K562 (cell line): ENCODE measurements at regions not wholly inside any gene's neighbourhood (a gene's known extent, or its start where the extent isn't known, plus 50 kb on each side); places are given as distances from the start of the nearest gene placed in this dataset.

ENCODE experiments used
- ATAC-seq: fragments of 200-7000 bp; cut with Tn5 transposase; 3 replicates; pipeline ENCODE4 v1.9.1; 2020; ENCODE audit warnings: moderate library complexity
- BruUV-seq: library from RNA; stranded (reverse); fragments of 400-500 nt; replicated peaks from 2 replicates; lab custom pipeline; 2021; lab: Mats Ljungman, UMichigan
- CTCF ChIA-PET: fragments of 300-600 bp; formaldehyde crosslinking; extraction: SDS; loops from one replicate; lab custom pipeline; 2021; ENCODE audit warnings: low intra/inter-chr PET ratio; lab: Yijun Ruan, JAX
- POLR2A ChIA-PET: fragments of 300-600, 350-650 bp; sonication (Branson Sonifier 250); formaldehyde crosslinking; extraction: SDS; loops from one replicate; lab custom pipeline; 2021; ENCODE audit warnings: antibody characterized with exemption, inconsistent platforms; lab: Yijun Ruan, JAX
- DNase-seq, 4 experiments: peaks; one replicate each; pipeline versions ENCODE4 v3.0.0 to v3.0.0-alpha.2; 2011 to 2018; ENCODE audit warnings: low spot score in 3 of 4, mixed read lengths in 3 of 4; ENCODE audit errors: extremely low read depth in 1 of 4
- FAIRE-seq: peaks from 2 replicates; lab custom pipeline; 2011; peaks lifted over from hg19 to GRCh38; lab: Jason Lieb, UNC
- H2AFZ ChIP-seq: 2 replicates; pipeline ENCODE4 v1.6.0; 2011; ENCODE audit warnings: low read depth, low read length, control low read depth, inconsistent platforms
- H3K27ac ChIP-seq: fragments of 200-600 bp; 3 replicates; pipeline ENCODE4 v1.8.0; 2011; ENCODE audit warnings: low read depth, mild to moderate bottlenecking, control low read depth, inconsistent platforms, low read length, moderate library complexity, mixed read lengths; ENCODE audit errors: extremely low read depth
- H3K27me3 ChIP-seq, 2 experiments: fragments of 300-600 bp in 1 of 2; 2 replicates in 1 of 2; 3 replicates in 1 of 2; pipeline versions ENCODE4 v1.6.0 to v1.8.0; 2011; ENCODE audit warnings: inconsistent platforms in 2 of 2, low read length in 2 of 2, mild to moderate bottlenecking in 1 of 2, mixed read lengths in 1 of 2, moderate library complexity in 1 of 2; ENCODE audit not compliant: control insufficient read depth in 2 of 2, insufficient read depth in 2 of 2
- H3K36me3 ChIP-seq: fragments of 300-600 bp; 3 replicates; pipeline ENCODE4 v1.8.0; 2011; ENCODE audit warnings: mild to moderate bottlenecking, low read length, inconsistent platforms; ENCODE audit not compliant: control insufficient read depth, insufficient read depth
- H3K4me1 ChIP-seq, 2 experiments: fragments of 200-600 bp in 1 of 2; replicated peaks in 1 of 2; 2 replicates in 1 of 2; 3 replicates in 1 of 2; pipeline versions ENCODE4 v1.5.1 to v1.8.0; 2011; ENCODE audit warnings: inconsistent platforms in 2 of 2, low read length in 2 of 2, mild to moderate bottlenecking in 1 of 2, mixed read lengths in 1 of 2, moderate library complexity in 1 of 2; ENCODE audit not compliant: control insufficient read depth in 2 of 2, insufficient read depth in 2 of 2
- H3K4me2 ChIP-seq: 2 replicates; pipeline ENCODE4 v1.6.1; 2011; ENCODE audit warnings: low read length, control low read depth, inconsistent platforms, mixed read lengths; ENCODE audit not compliant: insufficient read depth
- H3K4me3 ChIP-seq: fragments of 200-600 bp; sonication (generic), shearing (Covaris generic); 2 replicates; pipeline ENCODE4 v1.5.1; 2016; ENCODE audit warnings: control low read depth, inconsistent platforms
- H3K79me2 ChIP-seq: fragments of 200-600 bp; 3 replicates; pipeline ENCODE4 v1.8.0; 2011; ENCODE audit warnings: low read length, inconsistent platforms; ENCODE audit not compliant: control insufficient read depth, insufficient read depth
- H3K9ac ChIP-seq, 2 experiments: 2 replicates each; pipeline versions ENCODE4 v1.6.0 to v1.6.1; 2011; ENCODE audit warnings: low read depth in 2 of 2, low read length in 2 of 2, control low read depth in 1 of 2, inconsistent platforms in 1 of 2, mild to moderate bottlenecking in 1 of 2, mixed read lengths in 1 of 2; ENCODE audit not compliant: insufficient read depth in 1 of 2
- H3K9me1 ChIP-seq: one replicate; pipeline ENCODE4 v1.6.0; 2011; ENCODE audit warnings: inconsistent platforms, mild to moderate bottlenecking, low read length, moderate library complexity; ENCODE audit not compliant: control insufficient read depth, insufficient read depth
- H3K9me3 ChIP-seq: replicated peaks from 2 replicates; pipeline ENCODE4 v1.5.1; 2011; ENCODE audit warnings: low read depth, low read length, inconsistent platforms; ENCODE audit not compliant: control insufficient read depth, insufficient read depth
- H4K20me1 ChIP-seq: replicated peaks from 2 replicates; pipeline ENCODE4 v1.6.1; 2011; ENCODE audit warnings: low read length, inconsistent platforms, mixed read lengths; ENCODE audit not compliant: control insufficient read depth, insufficient read depth
- ATF7 ChIP-seq: fragments of 450-650 bp; IDR thresholded peaks from 2 replicates; pipeline ENCODE4 v1.7.1; 2014; ENCODE audit warnings: mild to moderate bottlenecking, moderate library complexity
- BRD4 ChIP-seq: fragments of 200-600 bp; sonication (generic); IDR thresholded peaks from 2 replicates; pipeline ENCODE4 v1.6.1; 2017; ENCODE audit warnings: inconsistent platforms
- HOMEZ ChIP-seq: fragments of 250-450 bp; sonication (Bioruptor Pico); IDR thresholded peaks from 2 replicates; pipeline ENCODE4 v1.4.0; 2020; ENCODE audit warnings: mild to moderate bottlenecking, moderate library complexity
- KLF16 ChIP-seq: IDR thresholded peaks from 2 replicates; pipeline ENCODE4 v1.6.1; 2016; ENCODE audit warnings: antibody characterized with exemption
- RNF2 ChIP-seq: sonication (generic); IDR thresholded peaks from 2 replicates; pipeline ENCODE4 v1.6.1; 2016
- XRCC4 ChIP-seq: IDR thresholded peaks from one replicate; pipeline ENCODE4 v1.6.1; 2011; ENCODE audit not compliant: insufficient read depth, insufficient read length; ENCODE audit errors: extremely low read depth
- ZBTB17 ChIP-seq: fragments of 450-650 bp; formaldehyde crosslinking; IDR thresholded peaks from 2 replicates; pipeline ENCODE4 v1.4.0; 2020; ENCODE audit warnings: mild to moderate bottlenecking
- ZBTB34 ChIP-seq: fragments of 250-450 bp; sonication (Bioruptor Pico); IDR thresholded peaks from 2 replicates; pipeline ENCODE4 v1.8.0; 2021; ENCODE audit warnings: mild to moderate bottlenecking, moderate library complexity
- ZNF134 ChIP-seq: fragments of 250-450 bp; sonication (Bioruptor Pico); conservative IDR thresholded peaks from 2 replicates; pipeline ENCODE4 v1.4.0; 2020
- ZNF175 ChIP-seq: fragments of 200-800 bp; sonication (Bioruptor generic); IDR thresholded peaks from 2 replicates; pipeline ENCODE4 v1.6.1; 2016; ENCODE audit warnings: low read depth, mild to moderate bottlenecking, missing genetic modification characterization, missing compliant biosample characterization
- ZNF695 ChIP-seq: fragments of 450-650 bp; formaldehyde crosslinking; IDR thresholded peaks from 2 replicates; pipeline ENCODE4 v1.4.0; 2020; ENCODE audit warnings: mild to moderate bottlenecking, moderate library complexity
- WGBS: fragments of 100-300 bp; shearing (Covaris generic); methylation state at CpG from one replicate; pipeline ENCODE4 v1.1.6; 2016; ENCODE audit warnings: low coverage, mixed read lengths; ENCODE audit not compliant: insufficient coverage; ENCODE audit errors: missing lambda C conversion rate; 5-methylcytosine and 5-hydroxymethylcytosine counted together
- in situ Hi-C: fragments of 300-500 bp; cut with MboI; formaldehyde crosslinking; loops from 4 replicates; pipeline ENCODE4 v1.15.0; 2018; ENCODE audit warnings: inconsistent platforms, mixed read lengths
- intact Hi-C: fragments of 100-400 bp; cut with micrococcal nuclease; formaldehyde crosslinking; loops from 2 replicates; pipeline ENCODE4 v1.14.2; 2022

- H3K79me2 ChIP-seq = no peaks in the 10 kb centered on the region
- no peaks in the 10 kb centered on the region for H3K36me3 ChIP-seq
- no peak for ATAC-seq
- DNase-seq = no peak
- no peak overlapping the region for H3K27ac ChIP-seq
- H2AFZ ChIP-seq = no peak overlapping the region
- H3K4me2 ChIP-seq = no peak overlapping the region
- no peaks in the 10 kb centered on the region for H3K4me1 ChIP-seq
- H3K9ac ChIP-seq = no peak overlapping the region
- ChIA-PET POLR2A (no interaction called here), CTCF (no interaction called here)
- H3K9me3 ChIP-seq = no peaks in the 10 kb centered on the region
- no peaks in the 10 kb centered on the region for H4K20me1 ChIP-seq
- no TSS peak for BruUV-seq
- no peak for FAIRE-seq
- no peak overlapping the region for H3K4me3 ChIP-seq
- in situ Hi-C loops = no loop called here
- WGBS = 4% methylated on average over 2 of the region's 2 CpGs
- no peaks in the 10 kb centered on the region for H3K27me3 ChIP-seq
- TF ChIP-seq XRCC4 = no peak
- no peak for TF ChIP-seq BRD4
- no peak for TF ChIP-seq KLF16
- no peak for TF ChIP-seq ZNF134 (CRISPR knock-in tag)
- no peak for TF ChIP-seq HOMEZ (CRISPR knock-in tag)
- TF ChIP-seq ZNF695 (CRISPR knock-in tag) = no peak
- no peak for TF ChIP-seq ZNF175 (CRISPR knock-in tag)
- no peak for TF ChIP-seq ATF7
- no peak for TF ChIP-seq ZBTB17 (CRISPR knock-in tag)
- no peak for TF ChIP-seq ZBTB34 (CRISPR knock-in tag)
- no peak for TF ChIP-seq RNF2
- intact Hi-C loops = no loop called here
- H3K9me1 ChIP-seq = no peaks in the 10 kb centered on the region
Measured at GRCh38 chr16:76956841-76957240, 234.1 kb upstream of the MON1B start.
